ENCODE measurements at regions not wholly inside any gene's neighbourhood (a gene's known extent, or its start where the extent isn't known, plus 50 kb on each side); places are given as distances from the start of the nearest gene placed in this dataset.

DNA sequence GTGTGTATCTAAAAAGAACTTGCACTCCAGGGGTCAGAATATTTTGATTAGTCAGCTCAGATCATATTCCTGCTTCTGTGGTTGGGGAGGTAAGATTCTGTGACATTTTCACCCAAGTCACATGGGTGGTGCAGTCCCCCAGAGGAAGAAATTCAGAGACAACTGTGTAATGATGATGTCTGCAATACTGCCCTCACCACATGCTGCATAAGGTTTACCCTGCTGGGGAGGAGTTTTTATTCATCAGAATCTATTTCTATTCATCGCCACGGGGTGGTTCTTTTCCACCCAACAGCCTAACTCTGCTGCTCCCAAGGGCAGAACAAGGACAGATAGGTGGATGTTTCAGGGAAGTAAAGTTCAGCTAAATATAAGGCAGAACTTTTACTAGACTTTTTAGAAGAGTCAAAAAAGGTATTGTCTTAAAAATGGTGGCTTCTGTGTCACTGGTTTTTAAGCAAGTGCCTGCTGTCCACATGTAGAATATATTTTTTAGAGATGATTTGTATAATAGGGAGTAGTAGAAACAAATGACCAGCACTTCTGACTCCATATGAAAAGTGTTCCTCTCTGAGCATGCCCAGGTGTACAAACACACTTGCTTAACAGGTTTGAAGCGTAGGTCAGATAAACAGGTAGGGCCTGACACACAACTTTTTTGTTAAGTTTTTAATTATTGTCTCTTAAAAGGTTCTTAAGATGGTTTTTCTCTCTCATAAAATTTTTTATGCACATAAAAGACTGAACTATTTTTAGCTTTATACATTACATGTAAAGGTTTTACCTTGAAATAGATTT lies 352.7 kb downstream of the LRRC70 start:
- H3K27me3 ChIP-seq (replicated peaks in 1 of 2; ENCODE audit: control insufficient read depth in 2 of 2, insufficient read depth in 2 of 2, low read length in 1 of 2), result no peaks in the 10 kb centered on the region
- CTCF ChIA-PET, result no interaction called here
- FAIRE-seq (no peak), ATAC-seq (no peak), DNase-seq (ENCODE audit: low read depth, low spot score) (no peak)
- no peaks in the 10 kb centered on the region for H3K9me3 ChIP-seq (replicated peaks; ENCODE audit: control insufficient read depth, insufficient read depth, low read length)
- no TSS peak for BruUV-seq (replicated peaks)
- in situ Hi-C loops (cut with MboI), result no loop called here
- RAD21 ChIA-PET (ENCODE audit: unreplicated experiment), result no interaction called here
- no peak overlapping the region for H3K4me3 ChIP-seq
- no peak overlapping the region for H3K27ac ChIP-seq (ENCODE audit: control insufficient read depth, insufficient read depth)
- no peak overlapping the region for H3K4me2 ChIP-seq (ENCODE audit: control insufficient read depth, insufficient read depth)
- no peak overlapping the region for H2AFZ ChIP-seq (ENCODE audit: control insufficient read depth, low read depth, low read length)
- no peak overlapping the region for H3K9ac ChIP-seq (ENCODE audit: control insufficient read depth, insufficient read depth, low read length)
- H3K36me3 ChIP-seq (ENCODE audit: control insufficient read depth in 2 of 2, insufficient read depth in 2 of 2, low read length in 1 of 2), result no peaks in the 10 kb centered on the region
- intact Hi-C loops (cut with micrococcal nuclease; ENCODE audit: unreplicated experiment), result no loop called here
- no peaks in the 10 kb centered on the region for H3K79me2 ChIP-seq (ENCODE audit: control insufficient read depth, insufficient read depth, low read length)
- SMC1A ChIA-PET (ENCODE audit: uncharacterized antibody, unreplicated experiment), result no interaction called here
- TF ChIP-seq, protein P1, sequence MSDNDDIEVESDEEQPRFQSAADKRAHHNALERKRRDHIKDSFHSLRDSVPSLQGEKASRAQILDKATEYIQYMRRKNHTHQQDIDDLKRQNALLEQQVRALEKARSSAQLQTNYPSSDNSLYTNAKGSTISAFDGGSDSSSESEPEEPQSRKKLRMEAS (IDR thresholded peaks at IDR 0.05; ENCODE audit: low read depth, low read length), result no peak
- TF ChIP-seq ATF7 (IDR thresholded peaks at IDR 0.05; ENCODE audit: low read depth) (no peak), SUZ12 (IDR thresholded peaks at IDR 0.05; ENCODE audit: unreplicated experiment) (no peak), RAD21 (IDR thresholded peaks at IDR 0.05; ENCODE audit: insufficient read depth, low read depth, low read length) (no peak), NBN (IDR thresholded peaks at IDR 0.05) (no peak), PAX8 (IDR thresholded peaks at IDR 0.05) (no peak), NR2C2 (IDR thresholded peaks at IDR 0.05; ENCODE audit: borderline replicate concordance, control insufficient read depth, insufficient read length, low read depth) (no peak), CHD2 (IDR thresholded peaks at IDR 0.05; ENCODE audit: borderline replicate concordance, low read depth, low read length) (no peak), HDAC6 (IDR thresholded peaks at IDR 0.05; ENCODE audit: unreplicated experiment) (no peak), CREB1 (IDR thresholded peaks at IDR 0.05; ENCODE audit: low read depth) (no peak), IKZF1 (conservative IDR thresholded peaks at IDR 0.05) (no peak)
- TF ChIP-seq, protein P2, sequence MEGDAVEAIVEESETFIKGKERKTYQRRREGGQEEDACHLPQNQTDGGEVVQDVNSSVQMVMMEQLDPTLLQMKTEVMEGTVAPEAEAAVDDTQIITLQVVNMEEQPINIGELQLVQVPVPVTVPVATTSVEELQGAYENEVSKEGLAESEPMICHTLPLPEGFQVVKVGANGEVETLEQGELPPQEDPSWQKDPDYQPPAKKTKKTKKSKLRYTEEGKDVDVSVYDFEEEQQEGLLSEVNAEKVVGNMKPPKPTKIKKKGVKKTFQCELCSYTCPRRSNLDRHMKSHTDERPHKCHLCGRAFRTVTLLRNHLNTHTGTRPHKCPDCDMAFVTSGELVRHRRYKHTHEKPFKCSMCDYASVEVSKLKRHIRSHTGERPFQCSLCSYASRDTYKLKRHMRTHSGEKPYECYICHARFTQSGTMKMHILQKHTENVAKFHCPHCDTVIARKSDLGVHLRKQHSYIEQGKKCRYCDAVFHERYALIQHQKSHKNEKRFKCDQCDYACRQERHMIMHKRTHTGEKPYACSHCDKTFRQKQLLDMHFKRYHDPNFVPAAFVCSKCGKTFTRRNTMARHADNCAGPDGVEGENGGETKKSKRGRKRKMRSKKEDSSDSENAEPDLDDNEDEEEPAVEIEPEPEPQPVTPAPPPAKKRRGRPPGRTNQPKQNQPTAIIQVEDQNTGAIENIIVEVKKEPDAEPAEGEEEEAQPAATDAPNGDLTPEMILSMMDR (IDR thresholded peaks at IDR 0.05 in 2 of 3, conservative IDR thresholded peaks at IDR 0.05 in 1 of 3; ENCODE audit: control insufficient read depth in 2 of 3, extremely low read depth in 1 of 3, insufficient read depth in 1 of 3, low read depth in 3 of 3, low read length in 3 of 3), result no peak
- H4K20me1 ChIP-seq (ENCODE audit: control insufficient read depth, insufficient read depth), result no peaks in the 10 kb centered on the region
- POLR2A ChIA-PET, result no interaction called here
- WGBS (ENCODE audit: insufficient coverage, insufficient replicate concordance, low lambda C conversion rate, missing lambda C conversion rate), result 9% methylated on average over 3 of the region's 3 CpGs
- H3K4me1 ChIP-seq (ENCODE audit: control insufficient read depth, insufficient read depth, low read length), result no peaks in the 10 kb centered on the region

All from GM12878 (cell line).